Endodermal cell (in vitro differentiated cells): ENCODE measurements at regions not wholly inside any gene's neighbourhood (a gene's known extent, or its start where the extent isn't known, plus 50 kb on each side); places are given as distances from the start of the nearest gene placed in this dataset.

Source experiments
- DNase-seq: peaks from one replicate; pipeline ENCODE4 v3.0.0-alpha.2; 2017
- H3K27ac ChIP-seq: 2 replicates; pipeline ENCODE4 v1.5.1; 2013; ENCODE audit warnings: mild to moderate bottlenecking, low read depth, low read length, moderate library complexity
- H3K27me3 ChIP-seq: 2 replicates; pipeline ENCODE4 v1.6.1; 2013; ENCODE audit warnings: mild to moderate bottlenecking, low read length, moderate library complexity; ENCODE audit not compliant: insufficient read depth, control insufficient read depth, poor library complexity, severe bottlenecking
- H3K36me3 ChIP-seq: 2 replicates; pipeline ENCODE4 v1.7.0; 2013; ENCODE audit warnings: mild to moderate bottlenecking, low read length, moderate library complexity; ENCODE audit not compliant: control insufficient read depth, insufficient read depth
- H3K4me1 ChIP-seq: one replicate; pipeline ENCODE4 v1.7.0; 2013; ENCODE audit warnings: low read length; ENCODE audit not compliant: control insufficient read depth, insufficient read depth
- H3K4me3 ChIP-seq: 2 replicates; pipeline ENCODE4 v1.5.1; 2013; ENCODE audit warnings: mild to moderate bottlenecking, low read length, moderate library complexity
- H3K9ac ChIP-seq: 2 replicates; pipeline ENCODE4 v1.6.1; 2013; ENCODE audit warnings: mild to moderate bottlenecking, low read length, moderate library complexity; ENCODE audit not compliant: poor library complexity, severe bottlenecking; ENCODE audit errors: extremely low read depth
- H3K9me3 ChIP-seq: 2 replicates; pipeline ENCODE4 v1.6.1; 2013; ENCODE audit warnings: mild to moderate bottlenecking, low read length, moderate library complexity; ENCODE audit not compliant: control insufficient read depth
- H3K27ac Mint-ChIP-seq: 2 replicates; pipeline ENCODE4 v1.8.0; 2020; ENCODE audit warnings: mixed read lengths
- H3K27me3 Mint-ChIP-seq: 2 replicates; pipeline ENCODE4 v1.8.0; 2021; ENCODE audit warnings: mild to moderate bottlenecking, mixed read lengths; ENCODE audit not compliant: insufficient read depth
- H3K36me3 Mint-ChIP-seq: 2 replicates; pipeline ENCODE4 v1.8.0; 2020; ENCODE audit warnings: low read depth, mixed read lengths
- H3K4me1 Mint-ChIP-seq: 2 replicates; pipeline ENCODE4 v1.8.0; 2020; ENCODE audit warnings: mixed read lengths
- H3K4me3 Mint-ChIP-seq: 2 replicates; pipeline ENCODE4 v1.8.0; 2020; ENCODE audit warnings: mild to moderate bottlenecking, moderate library complexity, mixed read lengths
- H3K9me3 Mint-ChIP-seq: 2 replicates; pipeline ENCODE4 v1.8.0; 2020; ENCODE audit warnings: mild to moderate bottlenecking, mixed read lengths
- CTCF ChIP-seq: fragments of 200-600 bp; sonication (generic); conservative IDR thresholded peaks from 2 replicates; pipeline ENCODE4 v1.5.0; 2021; ENCODE audit warnings: antibody characterized with exemption, mild to moderate bottlenecking
- WGBS, 2 experiments: methylation state at CpG; one replicate each; pipeline versions ENCODE4 v1.1.5 to v1.1.7; 2013; ENCODE audit warnings: missing lambda C conversion rate in 2 of 2, mixed read lengths in 1 of 2; ENCODE audit not compliant: insufficient coverage in 1 of 2, insufficient read length in 1 of 2; 5-methylcytosine and 5-hydroxymethylcytosine counted together

- Mint-ChIP-seq H3K27ac (no peak overlapping the region), H3K9me3 (no peaks in the 10 kb centered on the region)
Measured at GRCh38 chr4:19992471-19993093, 259.1 kb upstream of the SLIT2 start.

DNA sequence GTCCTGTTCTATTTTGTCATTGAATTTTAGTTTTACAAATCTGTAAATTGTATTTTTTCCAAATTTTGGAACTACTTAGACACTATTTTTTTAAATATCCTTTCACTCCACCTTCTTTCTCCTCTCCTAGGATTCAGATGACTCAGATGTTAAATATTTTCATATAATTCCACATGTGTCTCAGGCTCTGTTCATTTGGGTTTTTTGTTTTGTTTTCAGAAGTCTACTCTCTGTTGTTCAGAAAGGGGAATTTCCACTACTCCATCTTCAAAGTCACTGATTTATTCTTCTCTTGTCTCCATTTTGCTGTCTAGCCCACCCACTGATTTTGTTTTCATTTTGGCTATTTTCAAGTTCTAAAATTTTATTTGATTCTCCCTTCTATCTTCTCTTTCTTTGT lies 264.0 kb upstream of the SLIT2 start:
- no peaks in the 10 kb centered on the region for H3K9me3 Mint-ChIP-seq
- Histone ChIP-seq H3K27me3 (no peaks in the 10 kb centered on the region), H3K4me1 (no peaks in the 10 kb centered on the region), H3K27ac (no peak overlapping the region), H3K36me3 (no peaks in the 10 kb centered on the region), H3K9ac (no peak overlapping the region), H3K4me3 (no peak overlapping the region), H3K9me3 (no peaks in the 10 kb centered on the region)
- no peak for TF ChIP-seq CTCF
- H3K36me3 Mint-ChIP-seq: no peaks in the 10 kb centered on the region
- no peaks in the 10 kb centered on the region for H3K27me3 Mint-ChIP-seq
- no peak overlapping the region for H3K27ac Mint-ChIP-seq
- no peak for DNase-seq
- no peaks in the 10 kb centered on the region for H3K4me1 Mint-ChIP-seq
- H3K4me3 Mint-ChIP-seq: no peak overlapping the region

More at GRCh38 chr4:19992471-19993093, 259.1 kb upstream of the SLIT2 start:
- no peak for TF ChIP-seq CTCF
- WGBS, 2 experiments: 82 to 93% methylated on average over 3 of the region's 4 CpGs
- H3K9ac ChIP-seq: no peak overlapping the region
- Mint-ChIP-seq H3K4me3 (no peak overlapping the region), H3K27me3 (no peaks in the 10 kb centered on the region), H3K4me1 (no peaks in the 10 kb centered on the region), H3K36me3 (no peaks in the 10 kb centered on the region)
- H3K27me3 ChIP-seq: no peaks in the 10 kb centered on the region
- H3K4me1 ChIP-seq: no peaks in the 10 kb centered on the region
- H3K9me3 ChIP-seq: no peaks in the 10 kb centered on the region
- no peak overlapping the region for H3K27ac ChIP-seq
- DNase-seq: no peak
- H3K36me3 ChIP-seq: no peaks in the 10 kb centered on the region
- H3K4me3 ChIP-seq: no peak overlapping the region

GRCh38 chr4:19983072-19983471 lies 268.6 kb upstream of the SLIT2 start:
- H3K27me3 Mint-ChIP-seq: no peaks in the 10 kb centered on the region
- Histone ChIP-seq H3K4me3 (no peak overlapping the region), H3K9me3 (no peaks in the 10 kb centered on the region), H3K27me3 (no peaks in the 10 kb centered on the region), H3K27ac (no peak overlapping the region), H3K9ac (no peak overlapping the region), H3K36me3 (no peaks in the 10 kb centered on the region), H3K4me1 (no peaks in the 10 kb centered on the region)
- H3K4me3 Mint-ChIP-seq: no peak overlapping the region
- TF ChIP-seq CTCF: no peak
- 74 to 100% methylated on average over 1 to 2 of the region's 3 CpGs for WGBS, 2 experiments
- H3K27ac Mint-ChIP-seq: no peak overlapping the region
- no peaks in the 10 kb centered on the region for H3K4me1 Mint-ChIP-seq
- H3K36me3 Mint-ChIP-seq: no peaks in the 10 kb centered on the region
- DNase-seq: no peak
- H3K9me3 Mint-ChIP-seq: peaks cover 11% of the 10 kb centered on the region
